ENCODE measurements at regions not wholly inside any gene's neighbourhood (a gene's known extent, or its start where the extent isn't known, plus 50 kb on each side); places are given as distances from the start of the nearest gene placed in this dataset.

- no peak for TF ChIP-seq EZH2phosphoT487 (IDR thresholded peaks at IDR 0.05)
- TF ChIP-seq, protein P1, sequence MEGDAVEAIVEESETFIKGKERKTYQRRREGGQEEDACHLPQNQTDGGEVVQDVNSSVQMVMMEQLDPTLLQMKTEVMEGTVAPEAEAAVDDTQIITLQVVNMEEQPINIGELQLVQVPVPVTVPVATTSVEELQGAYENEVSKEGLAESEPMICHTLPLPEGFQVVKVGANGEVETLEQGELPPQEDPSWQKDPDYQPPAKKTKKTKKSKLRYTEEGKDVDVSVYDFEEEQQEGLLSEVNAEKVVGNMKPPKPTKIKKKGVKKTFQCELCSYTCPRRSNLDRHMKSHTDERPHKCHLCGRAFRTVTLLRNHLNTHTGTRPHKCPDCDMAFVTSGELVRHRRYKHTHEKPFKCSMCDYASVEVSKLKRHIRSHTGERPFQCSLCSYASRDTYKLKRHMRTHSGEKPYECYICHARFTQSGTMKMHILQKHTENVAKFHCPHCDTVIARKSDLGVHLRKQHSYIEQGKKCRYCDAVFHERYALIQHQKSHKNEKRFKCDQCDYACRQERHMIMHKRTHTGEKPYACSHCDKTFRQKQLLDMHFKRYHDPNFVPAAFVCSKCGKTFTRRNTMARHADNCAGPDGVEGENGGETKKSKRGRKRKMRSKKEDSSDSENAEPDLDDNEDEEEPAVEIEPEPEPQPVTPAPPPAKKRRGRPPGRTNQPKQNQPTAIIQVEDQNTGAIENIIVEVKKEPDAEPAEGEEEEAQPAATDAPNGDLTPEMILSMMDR (IDR thresholded peaks at IDR 0.05) = no peak
Measured at GRCh38 chr3:106514431-106514830, 645.6 kb upstream of the CBLB start.

Measured in neural progenitor cell (in vitro differentiated cells).